DOHH2 (cell line): ENCODE measurements at regions not wholly inside any gene's neighbourhood (a gene's known extent, or its start where the extent isn't known, plus 50 kb on each side); places are given as distances from the start of the nearest gene placed in this dataset.

Source experiments
- H3F3A ChIP-seq: fragments of 200-600 bp; sonication (generic), shearing (Covaris generic); 2 replicates; pipeline ENCODE4 v1.6.0; 2016; ENCODE audit warnings: antibody characterized with exemption, mild to moderate bottlenecking; ENCODE audit not compliant: control insufficient read depth, insufficient read depth
- H3K27ac ChIP-seq: fragments of 200-600 bp; sonication (generic); 2 replicates; pipeline ENCODE4 v1.5.1; 2014; ENCODE audit warnings: low read depth, mild to moderate bottlenecking, low read length, moderate library complexity
- H3K27me3 ChIP-seq: fragments of 200-600 bp; sonication (generic); 2 replicates; pipeline ENCODE4 v1.6.1; 2014; ENCODE audit warnings: mild to moderate bottlenecking, low read length, mixed read lengths; ENCODE audit not compliant: control insufficient read depth
- H3K36me3 ChIP-seq: fragments of 200-600 bp; sonication (generic); 2 replicates; pipeline ENCODE4 v1.6.1; 2014; ENCODE audit warnings: mild to moderate bottlenecking, low read length, moderate library complexity, mixed read lengths; ENCODE audit not compliant: control insufficient read depth
- H3K4me1 ChIP-seq: fragments of 200-600 bp; sonication (generic); 2 replicates; pipeline ENCODE4 v1.6.1; 2014; ENCODE audit warnings: mild to moderate bottlenecking, low read length, mixed read lengths; ENCODE audit not compliant: control insufficient read depth
- H3K4me2 ChIP-seq: fragments of 200-600 bp; sonication (generic); 2 replicates; pipeline ENCODE4 v1.6.0; 2014; ENCODE audit warnings: mild to moderate bottlenecking, low read length, moderate library complexity
- H3K4me3 ChIP-seq: fragments of 200-600 bp; sonication (generic); 2 replicates; pipeline ENCODE4 v1.5.1; 2014; ENCODE audit warnings: mild to moderate bottlenecking, low read length, mixed read lengths
- H3K79me2 ChIP-seq: fragments of 200-600 bp; sonication (generic); 2 replicates; pipeline ENCODE4 v1.6.1; 2014; ENCODE audit warnings: mild to moderate bottlenecking, low read length, mixed read lengths; ENCODE audit not compliant: control insufficient read depth
- H3K9me2 ChIP-seq: fragments of 200-600 bp; sonication (generic); replicated peaks from 2 replicates; pipeline ENCODE4 v1.6.1; 2014; ENCODE audit warnings: mild to moderate bottlenecking, low read length, mixed read lengths; ENCODE audit not compliant: control insufficient read depth
- H3K9me3 ChIP-seq: fragments of 200-600 bp; sonication (generic); 2 replicates; pipeline ENCODE4 v1.6.1; 2014; ENCODE audit warnings: antibody characterized with exemption, low read length, mixed read lengths; ENCODE audit not compliant: control insufficient read depth, insufficient read depth
- H4K20me1 ChIP-seq: fragments of 200-600 bp; sonication (generic); 2 replicates; pipeline ENCODE4 v1.6.0; 2014; ENCODE audit warnings: low read depth, mild to moderate bottlenecking, antibody characterized with exemption, low read length, moderate library complexity; ENCODE audit not compliant: control insufficient read depth, insufficient read depth
- CTCF ChIP-seq: fragments of 200-600 bp; sonication (generic); IDR thresholded peaks from one replicate; pipeline ENCODE4 v1.5.1; 2014; ENCODE audit warnings: antibody characterized with exemption, mild to moderate bottlenecking, low read depth, low read length; ENCODE audit not compliant: poor library complexity, severe bottlenecking
- EZH2phosphoT487 ChIP-seq: fragments of 200-600 bp; sonication (generic); IDR thresholded peaks from 2 replicates; pipeline ENCODE4 v1.6.1; 2017; ENCODE audit warnings: borderline replicate concordance, mild to moderate bottlenecking, antibody characterized with exemption, low read length, moderate library complexity, mixed read lengths

- Histone ChIP-seq H3K27me3 (no peaks in the 10 kb centered on the region), H3K27ac (no peak overlapping the region), H3K4me2 (no peak overlapping the region), H3K79me2 (no peaks in the 10 kb centered on the region), H3K36me3 (no peaks in the 10 kb centered on the region), H3K4me3 (no peak overlapping the region), H3K9me2 (no peaks in the 10 kb centered on the region), H4K20me1 (no peaks in the 10 kb centered on the region), H3K4me1 (no peaks in the 10 kb centered on the region), H3K9me3 (no peaks in the 10 kb centered on the region), H3F3A (no peaks in the 10 kb centered on the region)
- TF ChIP-seq EZH2phosphoT487, result no peak
- no peak for TF ChIP-seq CTCF
Observed at GRCh38 chr16:87229230-87230188, 87.7 kb downstream of the C16orf95 start.

GRCh38 chr16:87230571-87230970 lies 86.6 kb downstream of the C16orf95 start:
- Histone ChIP-seq H3K4me3 (no peak overlapping the region), H3K9me2 (no peaks in the 10 kb centered on the region), H4K20me1 (no peaks in the 10 kb centered on the region), H3K9me3 (no peaks in the 10 kb centered on the region), H3K79me2 (no peaks in the 10 kb centered on the region), H3K36me3 (no peaks in the 10 kb centered on the region), H3K4me2 (no peak overlapping the region), H3K4me1 (no peaks in the 10 kb centered on the region), H3K27me3 (no peaks in the 10 kb centered on the region), H3F3A (no peaks in the 10 kb centered on the region), H3K27ac (no peak overlapping the region)
- TF ChIP-seq EZH2phosphoT487 (no peak), CTCF (no peak)

- H3K9me3 ChIP-seq, result no peaks in the 10 kb centered on the region
- H3K27me3 ChIP-seq, result peaks cover under 1% of the 10 kb centered on the region; the same call in 1 of the 2 replicates
- no peak overlapping the region for H3K4me2 ChIP-seq
- H3K4me3 ChIP-seq, result no peak overlapping the region
- no peaks in the 10 kb centered on the region for H3K36me3 ChIP-seq
- H3K27ac ChIP-seq, result no peak overlapping the region
- TF ChIP-seq CTCF (no peak), EZH2phosphoT487 (no peak)
- H3F3A ChIP-seq, result no peaks in the 10 kb centered on the region
- H3K4me1 ChIP-seq, result peaks cover 5% of the 10 kb centered on the region
- H3K9me2 ChIP-seq, result no peaks in the 10 kb centered on the region
- no peaks in the 10 kb centered on the region for H3K79me2 ChIP-seq
- no peaks in the 10 kb centered on the region for H4K20me1 ChIP-seq
Observed at GRCh38 chr16:87231295-87231694, 85.9 kb downstream of the C16orf95 start.
